Fibroblast of mammary gland (primary cell): ENCODE measurements at regions not wholly inside any gene's neighbourhood (a gene's known extent, or its start where the extent isn't known, plus 50 kb on each side); places are given as distances from the start of the nearest gene placed in this dataset.

Experiments
- DNase-seq: peaks from one replicate; pipeline ENCODE4 v3.0.0-alpha.2; 2010; ENCODE audit warnings: low read depth
- H3K4me3 ChIP-seq: 2 replicates; pipeline ENCODE4 v1.5.1; 2011; ENCODE audit warnings: low read depth, mild to moderate bottlenecking, low read length, moderate library complexity; ENCODE audit not compliant: control insufficient read depth
- TF ChIP-seq, protein P1 (sequence below): conservative IDR thresholded peaks from 2 replicates; pipeline ENCODE4 v1.5.1; 2011; ENCODE audit warnings: low read depth, low read length, inconsistent platforms; ENCODE audit not compliant: control insufficient read depth, insufficient read depth

- TF ChIP-seq, protein P1, sequence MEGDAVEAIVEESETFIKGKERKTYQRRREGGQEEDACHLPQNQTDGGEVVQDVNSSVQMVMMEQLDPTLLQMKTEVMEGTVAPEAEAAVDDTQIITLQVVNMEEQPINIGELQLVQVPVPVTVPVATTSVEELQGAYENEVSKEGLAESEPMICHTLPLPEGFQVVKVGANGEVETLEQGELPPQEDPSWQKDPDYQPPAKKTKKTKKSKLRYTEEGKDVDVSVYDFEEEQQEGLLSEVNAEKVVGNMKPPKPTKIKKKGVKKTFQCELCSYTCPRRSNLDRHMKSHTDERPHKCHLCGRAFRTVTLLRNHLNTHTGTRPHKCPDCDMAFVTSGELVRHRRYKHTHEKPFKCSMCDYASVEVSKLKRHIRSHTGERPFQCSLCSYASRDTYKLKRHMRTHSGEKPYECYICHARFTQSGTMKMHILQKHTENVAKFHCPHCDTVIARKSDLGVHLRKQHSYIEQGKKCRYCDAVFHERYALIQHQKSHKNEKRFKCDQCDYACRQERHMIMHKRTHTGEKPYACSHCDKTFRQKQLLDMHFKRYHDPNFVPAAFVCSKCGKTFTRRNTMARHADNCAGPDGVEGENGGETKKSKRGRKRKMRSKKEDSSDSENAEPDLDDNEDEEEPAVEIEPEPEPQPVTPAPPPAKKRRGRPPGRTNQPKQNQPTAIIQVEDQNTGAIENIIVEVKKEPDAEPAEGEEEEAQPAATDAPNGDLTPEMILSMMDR: no peak
- no peak for DNase-seq
- no peak overlapping the region for H3K4me3 ChIP-seq
These were observed 175.4 kb downstream of the CTTN start for GRCh38 chr11:70573701-70574151.

DNA sequence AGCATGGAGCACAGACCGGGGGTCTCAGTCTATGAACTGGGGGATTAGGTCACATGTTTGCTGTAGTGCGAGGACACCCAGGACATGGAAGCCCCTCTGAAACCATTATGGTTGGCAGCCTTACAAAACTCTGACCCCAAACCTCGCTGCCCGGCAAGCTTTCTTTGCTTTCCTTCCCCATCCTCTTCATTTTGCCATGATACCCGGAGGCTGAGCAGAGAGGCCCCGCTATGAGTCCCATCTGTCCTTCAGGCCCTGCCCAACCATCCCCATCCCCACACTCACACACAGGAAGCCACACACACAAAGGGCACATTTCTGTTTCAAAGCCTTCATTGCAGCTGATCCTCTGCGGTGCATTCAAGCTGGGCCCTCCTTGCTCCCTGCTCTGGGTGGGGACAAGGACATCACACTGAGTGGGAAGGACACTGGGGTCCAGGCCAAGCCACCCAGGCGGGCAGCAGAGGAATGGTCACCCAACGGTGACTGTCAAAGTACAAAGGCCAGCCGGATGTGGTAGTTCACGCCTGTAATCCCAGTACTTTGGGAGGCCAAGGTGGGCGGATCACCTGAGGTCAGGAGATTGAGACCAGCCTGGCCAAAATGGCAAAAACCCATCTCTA, 176.5 kb downstream of the CTTN start:
- TF ChIP-seq, protein P1: no peak
- no peak overlapping the region for H3K4me3 ChIP-seq
- DNase-seq: no peak

DNA sequence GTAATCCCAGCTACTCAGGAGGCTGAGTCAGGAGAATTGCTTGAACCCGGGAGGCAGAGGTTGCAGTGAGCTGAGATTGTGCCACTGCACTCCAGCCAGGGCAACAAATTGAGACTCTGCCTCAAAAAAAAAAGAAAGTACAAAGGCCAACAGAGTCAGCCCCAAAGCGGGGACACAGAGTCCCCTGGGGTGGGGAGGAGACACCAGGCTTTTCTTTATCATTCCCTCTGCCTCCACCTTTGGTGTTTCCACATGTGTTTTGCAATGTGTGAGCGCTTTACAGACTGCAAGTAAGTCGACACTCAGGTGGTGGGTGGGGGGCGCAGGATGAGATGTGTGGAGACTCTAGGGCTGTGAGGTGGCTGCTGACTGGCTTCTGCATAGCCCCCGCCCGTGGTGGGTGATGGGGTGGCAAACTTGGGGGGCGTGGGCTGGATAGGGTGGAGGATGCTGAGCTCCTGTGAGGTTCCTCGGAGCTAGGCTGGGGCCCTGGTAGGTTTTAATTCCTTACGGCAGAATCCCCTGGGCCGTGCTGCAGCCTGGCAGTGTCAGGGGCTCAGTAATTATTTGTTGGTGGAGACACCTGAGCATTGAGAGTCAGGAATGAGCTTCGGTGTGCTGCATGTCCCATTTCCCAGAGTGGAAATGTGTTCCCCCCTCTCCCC, 177.2 kb downstream of the CTTN start:
- no peak for DNase-seq
- TF ChIP-seq, protein P1: no peak
- no peak overlapping the region for H3K4me3 ChIP-seq

GRCh38 chr11:70577258-70577603, 178.9 kb downstream of the CTTN start:
- no peak for DNase-seq
- H3K4me3 ChIP-seq: no peak overlapping the region
- TF ChIP-seq, protein P1: no peak

DNA sequence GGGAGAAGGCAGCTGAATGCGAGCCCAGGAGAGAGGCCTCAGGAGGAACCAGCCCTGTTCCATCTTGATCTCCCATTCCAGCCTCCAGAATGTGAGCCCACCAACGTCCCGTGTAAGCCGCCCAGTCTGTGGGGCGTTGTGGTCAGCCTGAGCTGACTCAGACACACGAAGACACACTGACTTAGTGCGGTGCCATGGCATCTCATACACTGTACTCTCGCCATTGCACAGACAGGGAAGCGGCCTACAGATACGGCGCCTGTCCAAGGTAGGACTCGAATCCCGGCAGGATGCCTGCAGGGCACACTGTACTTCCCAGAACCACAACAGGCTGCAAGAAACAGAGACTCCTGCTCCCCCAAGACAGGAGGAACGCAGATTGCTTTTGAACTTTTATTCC, 179.6 kb downstream of the CTTN start:
- TF ChIP-seq, protein P1: no peak
- H3K4me3 ChIP-seq: no peak overlapping the region
- no peak for DNase-seq

- H3K4me3 ChIP-seq: no peak overlapping the region
- DNase-seq: no peak
- TF ChIP-seq, protein P1: no peak
These were observed 180.0 kb downstream of the CTTN start for GRCh38 chr11:70578371-70578770.
